HepG2 (cell line): ENCODE measurements at regions not wholly inside any gene's neighbourhood (a gene's known extent, or its start where the extent isn't known, plus 50 kb on each side); places are given as distances from the start of the nearest gene placed in this dataset.

Experiments
- ATAC-seq: fragments of 200-7000 bp; cut with Tn5 transposase; 3 replicates; pipeline ENCODE4 v1.9.1; 2020; ENCODE audit warnings: mild to moderate bottlenecking, moderate library complexity
- BruUV-seq: library from RNA; stranded (reverse); fragments of 400-500 nt; replicated peaks from 2 replicates; lab custom pipeline; 2021; lab: Mats Ljungman, UMichigan
- CTCF ChIA-PET: fragments of 300-600 bp; formaldehyde crosslinking; extraction: SDS; loops from one replicate; lab custom pipeline; 2021; ENCODE audit warnings: low total read pairs, inconsistent platforms, low intra/inter-chr PET ratio; lab: Yijun Ruan, JAX
- POLR2A ChIA-PET: fragments of 350-600 bp; sonication (Branson Sonifier 250); formaldehyde crosslinking; loops from one replicate; lab custom pipeline; 2020; ENCODE audit warnings: antibody characterized with exemption, inconsistent platforms; lab: Yijun Ruan, JAX
- DNase-seq: peaks from one replicate; pipeline ENCODE4 v3.0.0-alpha.2; 2015; ENCODE audit warnings: low spot score
- FAIRE-seq: peaks from 3 replicates; lab custom pipeline; 2011; peaks lifted over from hg19 to GRCh38; lab: Jason Lieb, UNC
- H2AFZ ChIP-seq: one replicate; pipeline ENCODE4 v1.6.1; 2011; ENCODE audit warnings: low read length, inconsistent platforms
- H3K27ac ChIP-seq: fragments of 300-600 bp; 3 replicates; pipeline ENCODE4 v1.8.0; 2011; ENCODE audit warnings: mixed run types, mild to moderate bottlenecking, mixed read lengths, low read length, inconsistent platforms; ENCODE audit not compliant: insufficient read depth; ENCODE audit errors: extremely low read length
- H3K27me3 ChIP-seq, 2 experiments: fragments of 200-600 bp in 1 of 2; 2 replicates in 1 of 2; 3 replicates in 1 of 2; pipeline versions ENCODE4 v1.6.0 to v1.8.0; 2011; ENCODE audit warnings: low read length in 2 of 2, mild to moderate bottlenecking in 2 of 2, moderate library complexity in 2 of 2, inconsistent platforms in 1 of 2; ENCODE audit not compliant: insufficient read depth in 2 of 2, control insufficient read depth in 1 of 2
- H3K36me3 ChIP-seq, 2 experiments: fragments of 200-600 bp in 1 of 2; replicated peaks in 1 of 2; 2 replicates in 1 of 2; 3 replicates in 1 of 2; pipeline versions ENCODE4 v1.5.1 to v1.8.0; 2011; ENCODE audit warnings: low read length in 2 of 2, inconsistent platforms in 1 of 2; ENCODE audit not compliant: insufficient read depth in 2 of 2, control insufficient read depth in 1 of 2
- H3K4me1 ChIP-seq: 2 replicates; pipeline ENCODE4 v1.5.1; 2012; ENCODE audit warnings: low read length, inconsistent platforms; ENCODE audit not compliant: insufficient read depth
- H3K4me2 ChIP-seq: 2 replicates; pipeline ENCODE4 v1.6.0; 2011; ENCODE audit warnings: low read depth, low read length, inconsistent platforms
- H3K4me3 ChIP-seq, 3 experiments: fragments of 200-600 bp in 1 of 3; sonication (generic), shearing (Covaris generic) in 1 of 3; replicated peaks in 1 of 3; 2 replicates each; pipeline ENCODE4 v1.5.1; 2011 to 2016; ENCODE audit warnings: low read length in 3 of 3, inconsistent platforms in 2 of 3, low read depth in 2 of 3, mild to moderate bottlenecking in 2 of 3, control low read depth in 1 of 3, mixed read lengths in 1 of 3; ENCODE audit not compliant: insufficient read depth in 1 of 3
- H3K79me2 ChIP-seq: one replicate; pipeline ENCODE4 v1.6.1; 2011; ENCODE audit warnings: low read length, inconsistent platforms; ENCODE audit not compliant: insufficient read depth
- H3K9ac ChIP-seq: 2 replicates; pipeline ENCODE4 v1.6.0; 2011; ENCODE audit warnings: mild to moderate bottlenecking, low read depth, low read length, inconsistent platforms; ENCODE audit not compliant: insufficient read depth
- H3K9me3 ChIP-seq: 2 replicates; pipeline ENCODE4 v1.5.1; 2012; ENCODE audit warnings: mild to moderate bottlenecking, low read length
- H4K20me1 ChIP-seq: 2 replicates; pipeline ENCODE4 v1.6.0; 2011; ENCODE audit warnings: inconsistent platforms, mild to moderate bottlenecking, low read length, moderate library complexity; ENCODE audit not compliant: insufficient read depth
- FOXP1 ChIP-seq, 2 experiments: fragments of 450-650 bp in 1 of 2; IDR thresholded peaks; 2 replicates each; pipeline ENCODE4 v1.6.1; 2017 to 2018; ENCODE audit warnings: antibody characterized with exemption in 1 of 2
- GMEB2 ChIP-seq: IDR thresholded peaks from 2 replicates; pipeline ENCODE4 v1.6.1; 2016; ENCODE audit warnings: missing biosample characterization, missing genetic modification reagents, low read depth
- IRF1 ChIP-seq: sonication (generic); formaldehyde crosslinking; IDR thresholded peaks from 2 replicates; pipeline ENCODE4 v1.4.0; 2020; ENCODE audit warnings: low read depth, mild to moderate bottlenecking, missing genetic modification reagents
- KLF9 ChIP-seq: IDR thresholded peaks from 2 replicates; pipeline ENCODE4 v1.6.1; 2016; ENCODE audit warnings: low read depth
- MTA3 ChIP-seq: sonication (generic); formaldehyde crosslinking; IDR thresholded peaks from 2 replicates; pipeline ENCODE4 v1.4.0; 2020; ENCODE audit warnings: missing genetic modification reagents
- REST ChIP-seq, 2 experiments: IDR thresholded peaks; 2 replicates each; pipeline ENCODE4 v1.6.1; 2011 to 2012; ENCODE audit warnings: low read length in 2 of 2, borderline replicate concordance in 1 of 2, low read depth in 1 of 2, mild to moderate bottlenecking in 1 of 2, moderate library complexity in 1 of 2
- ZNF30 ChIP-seq: sonication (generic); formaldehyde crosslinking; IDR thresholded peaks from 2 replicates; pipeline ENCODE4 v1.5.0; 2020; ENCODE audit warnings: mild to moderate bottlenecking, missing genetic modification reagents
- ZNF703 ChIP-seq: sonication (generic); formaldehyde crosslinking; IDR thresholded peaks from 2 replicates; pipeline ENCODE4 v1.5.1; 2020; ENCODE audit warnings: missing genetic modification reagents, mild to moderate bottlenecking, moderate library complexity, borderline replicate concordance
- WGBS: methylation state at CpG from one replicate; pipeline ENCODE4 v1.1.6; 2017; ENCODE audit warnings: low lambda C conversion rate; 5-methylcytosine and 5-hydroxymethylcytosine counted together
- in situ Hi-C: cut with HindIII; loops from 2 replicates; pipeline ENCODE4 v1.10.0; 2017; ENCODE audit warnings: low pct_unique_long_range_greater_than_20kb; ENCODE audit not compliant: extremely low pct_ligation_motif_present
- intact Hi-C: fragments of 100-400 bp; cut with micrococcal nuclease; formaldehyde crosslinking; loops from one replicate; pipeline ENCODE4 v1.10.0; 2022; ENCODE audit not compliant: unreplicated experiment

GRCh38 chr14:29042551-29042950, 276.0 kb downstream of the FOXG1 start:
- Histone ChIP-seq H3K4me3 (no peak overlapping the region), H3K4me1 (no peaks in the 10 kb centered on the region), H3K79me2 (no peaks in the 10 kb centered on the region), H3K4me2 (no peak overlapping the region), H3K27me3 (no peaks in the 10 kb centered on the region), H4K20me1 (no peaks in the 10 kb centered on the region), H3K27ac (no peak overlapping the region), H2AFZ (no peak overlapping the region), H3K36me3 (no peaks in the 10 kb centered on the region), H3K9me3 (peaks cover 18% of the 10 kb centered on the region; the same call in 1 of the 2 replicates), H3K9ac (no peak overlapping the region)
- DNase-seq (no peak), ATAC-seq (no peak), FAIRE-seq (no peak)
- TF ChIP-seq KLF9 (CRISPR knock-in tag) (no peak), ZNF703 (CRISPR knock-in tag) (no peak), MTA3 (no peak), FOXP1 (IDR thresholded peaks at IDR 0.05) (no peak), FOXP1 (CRISPR knock-in tag; IDR thresholded peaks at IDR 0.05) (no peak), REST (IDR thresholded peaks at IDR 0.05; ENCODE audit: borderline replicate concordance in 1 of 2, low read depth in 1 of 2, low read length in 2 of 2) (no peak)
- intact Hi-C loops, result no loop called here
- CTCF ChIA-PET, result no interaction called here
- 18% methylated on average over 2 of the region's 2 CpGs for WGBS
- BruUV-seq, result no TSS peak
- in situ Hi-C loops, result no loop called here
- POLR2A ChIA-PET, result interaction anchor here (2.2 kb wide), 1 partner anchor 13 kb away, joined by 5 read pairs; no protein-coding TSS in a partner anchor

GRCh38 chr14:29043737-29044136, 277.1 kb downstream of the FOXG1 start:
- H4K20me1 ChIP-seq, result no peaks in the 10 kb centered on the region
- no peak for ATAC-seq
- H3K27ac ChIP-seq, result no peak overlapping the region
- peaks cover 25% of the 10 kb centered on the region; the same call in 1 of the 2 replicates for H3K9me3 ChIP-seq
- H3K36me3 ChIP-seq, result no peaks in the 10 kb centered on the region
- BruUV-seq, result no TSS peak
- no peak overlapping the region for H3K4me3 ChIP-seq
- no peak for FAIRE-seq
- ChIA-PET CTCF (no interaction called here), POLR2A (no interaction called here)
- no peak overlapping the region for H3K9ac ChIP-seq
- in situ Hi-C loops (no loop called here), intact Hi-C loops (no loop called here)
- no peak overlapping the region for H2AFZ ChIP-seq
- 7% methylated on average over 2 of the region's 2 CpGs for WGBS
- no peak overlapping the region for H3K4me2 ChIP-seq
- no peaks in the 10 kb centered on the region for H3K4me1 ChIP-seq
- H3K27me3 ChIP-seq, result no peaks in the 10 kb centered on the region
- DNase-seq, result no peak
- H3K79me2 ChIP-seq, result no peaks in the 10 kb centered on the region
- TF ChIP-seq IRF1 (CRISPR knock-in tag), result no peak
- TF ChIP-seq GMEB2, result no peak
- no peak for TF ChIP-seq ZNF30 (CRISPR knock-in tag)
